Fibroblast of lung (primary cell): ENCODE measurements at regions not wholly inside any gene's neighbourhood (a gene's known extent, or its start where the extent isn't known, plus 50 kb on each side); places are given as distances from the start of the nearest gene placed in this dataset.

Experiments used
- CTCF ChIP-seq, 2 donors: IDR thresholded peaks in 1 of 2; conservative IDR thresholded peaks in 1 of 2; 1 replicate in 1 of 2; 2 replicates in 1 of 2; pipeline ENCODE4 v1.5.1; 2011 to 2012; ENCODE audit warnings: low read length in 2 of 2, control low read depth in 1 of 2, inconsistent platforms in 1 of 2, low read depth in 1 of 2, mild to moderate bottlenecking in 1 of 2
- EZH2 ChIP-seq: IDR thresholded peaks from 2 replicates; pipeline ENCODE4 v1.5.1; 2012; ENCODE audit warnings: low read length, control low read depth, mild to moderate bottlenecking; ENCODE audit errors: missing control alignments

GRCh38 chr4:30122711-30123110 is 597.5 kb upstream of the PCDH7 start:
- TF ChIP-seq EZH2 (no peak), CTCF (conservative IDR thresholded peaks at IDR 0.05 in 1 of 2, IDR thresholded peaks at IDR 0.05 in 1 of 2; ENCODE audit: low read depth in 1 of 2, low read length in 2 of 2) (no peak)
